HEK293 (cell line): ENCODE measurements at regions not wholly inside any gene's neighbourhood (a gene's known extent, or its start where the extent isn't known, plus 50 kb on each side); places are given as distances from the start of the nearest gene placed in this dataset.
A peak's percentile ranks its signal among the peaks of the same experiment; 100 is the strongest.

ENCODE experiments used
- CTCF ChIA-PET: fragments of 350-600 bp; formaldehyde crosslinking; extraction: SDS; loops from one replicate; lab custom pipeline; 2021; ENCODE audit warnings: antibody characterized with exemption; lab: Yijun Ruan, JAX
- POLR2A ChIA-PET: fragments of 300-600 bp; formaldehyde crosslinking; extraction: SDS; loops from one replicate; lab custom pipeline; 2020; ENCODE audit warnings: antibody characterized with exemption, inconsistent platforms; lab: Yijun Ruan, JAX
- H3K27ac ChIP-seq: fragments of 200-500 bp; sonication (Bioruptor generic); 2 replicates; pipeline ENCODE4 v1.5.1; 2014; ENCODE audit warnings: low read depth, low read length, control low read depth, inconsistent platforms; ENCODE audit errors: extremely low read depth
- H3K36me3 ChIP-seq, 2 experiments: fragments of 200-500 bp in 1 of 2; sonication (Bioruptor generic) in 1 of 2; 1 replicate in 1 of 2; 2 replicates in 1 of 2; pipeline ENCODE4 v1.5.1; 2014 to 2017; ENCODE audit warnings: inconsistent platforms in 2 of 2, low read length in 2 of 2; ENCODE audit not compliant: control insufficient read depth in 2 of 2, insufficient read depth in 1 of 2
- H3K4me1 ChIP-seq: fragments of 200-500 bp; sonication (Bioruptor generic); 2 replicates; pipeline ENCODE4 v1.5.1; 2014; ENCODE audit warnings: mild to moderate bottlenecking, low read length, inconsistent platforms; ENCODE audit not compliant: control insufficient read depth, insufficient read depth
- H3K4me3 ChIP-seq: 2 replicates; pipeline ENCODE4 v1.5.1; 2011; ENCODE audit warnings: low read depth, mild to moderate bottlenecking, control low read depth, low read length, moderate library complexity
- H3K9me3 ChIP-seq: fragments of 200-500 bp; sonication (Bioruptor generic); 2 replicates; pipeline ENCODE4 v1.5.1; 2014; ENCODE audit warnings: low read depth, low read length, inconsistent platforms; ENCODE audit not compliant: control insufficient read depth, insufficient read depth
- CTCF ChIP-seq: fragments of 450-650 bp; formaldehyde crosslinking; IDR thresholded peaks from 2 replicates; pipeline ENCODE4 v1.5.1; 2016; ENCODE audit warnings: missing biosample characterization, missing genetic modification characterization
- IKZF3 ChIP-seq: fragments of 450-650 bp; IDR thresholded peaks from 2 replicates; pipeline ENCODE4 v1.5.0; 2018; ENCODE audit warnings: missing biosample characterization, mild to moderate bottlenecking, missing genetic modification characterization, moderate library complexity
- MZF1 ChIP-seq: fragments of 450-650 bp; formaldehyde crosslinking; IDR thresholded peaks from 2 replicates; pipeline ENCODE4 v1.5.1; 2017; ENCODE audit warnings: missing biosample characterization, missing genetic modification characterization, borderline replicate concordance
- PATZ1 ChIP-seq: fragments of 450-650 bp; formaldehyde crosslinking; IDR thresholded peaks from 2 replicates; pipeline ENCODE4 v1.5.1; 2016; ENCODE audit warnings: missing biosample characterization, missing genetic modification characterization
- SP7 ChIP-seq: fragments of 450-650 bp; formaldehyde crosslinking; IDR thresholded peaks from 2 replicates; pipeline ENCODE4 v1.5.1; 2016; ENCODE audit warnings: missing biosample characterization, missing genetic modification characterization
- ZEB2 ChIP-seq: fragments of 450-650 bp; formaldehyde crosslinking; IDR thresholded peaks from 2 replicates; pipeline ENCODE4 v1.5.1; 2016; ENCODE audit warnings: missing biosample characterization, missing genetic modification characterization
- ZNF132 ChIP-seq: fragments of 450-650 bp; formaldehyde crosslinking; IDR thresholded peaks from 2 replicates; pipeline ENCODE4 v1.5.1; 2017; ENCODE audit warnings: missing biosample characterization, missing genetic modification characterization, borderline replicate concordance
- ZNF2 ChIP-seq: fragments of 450-650 bp; formaldehyde crosslinking; IDR thresholded peaks from 2 replicates; pipeline ENCODE4 v1.5.1; 2016; ENCODE audit warnings: missing biosample characterization, missing genetic modification characterization
- ZNF26 ChIP-seq: fragments of 450-650 bp; formaldehyde crosslinking; IDR thresholded peaks from 2 replicates; pipeline ENCODE4 v1.5.1; 2016; ENCODE audit warnings: missing biosample characterization, missing genetic modification characterization
- ZNF398 ChIP-seq: fragments of 450-650 bp; formaldehyde crosslinking; IDR thresholded peaks from 2 replicates; pipeline ENCODE4 v1.5.1; 2017; ENCODE audit warnings: missing biosample characterization, missing genetic modification characterization
- ZNF629 ChIP-seq: fragments of 450-650 bp; formaldehyde crosslinking; IDR thresholded peaks from 2 replicates; pipeline ENCODE4 v1.5.1; 2017; ENCODE audit warnings: missing biosample characterization, missing genetic modification characterization
- ZNF654 ChIP-seq: fragments of 450-650 bp; formaldehyde crosslinking; IDR thresholded peaks from 2 replicates; pipeline ENCODE4 v1.5.1; 2016; ENCODE audit warnings: low read depth, missing biosample characterization, missing genetic modification characterization
- ZNF660 ChIP-seq: fragments of 450-650 bp; IDR thresholded peaks from 2 replicates; pipeline ENCODE4 v1.5.1; 2018; ENCODE audit warnings: missing biosample characterization, mild to moderate bottlenecking, missing genetic modification characterization
- ZNF664 ChIP-seq: fragments of 450-650 bp; formaldehyde crosslinking; IDR thresholded peaks from 2 replicates; pipeline ENCODE4 v1.5.1; 2016; ENCODE audit warnings: missing biosample characterization, missing genetic modification characterization
- ZSCAN30 ChIP-seq: fragments of 450-650 bp; IDR thresholded peaks from 2 replicates; pipeline ENCODE4 v1.5.1; 2018; ENCODE audit warnings: missing biosample characterization, mild to moderate bottlenecking, missing genetic modification characterization, moderate library complexity

- H3K27ac ChIP-seq, result no peak overlapping the region
- no peaks in the 10 kb centered on the region for H3K36me3 ChIP-seq
- ChIA-PET POLR2A (interaction anchor here (0.8 kb wide), 1 partner anchor 378 kb away, joined by 3 read pairs; no protein-coding TSS in a partner anchor), CTCF (interaction anchor here (0.6 to 4.3 kb wide), 64 partner anchors 9 to 958 kb away, joined by 3 to 55 read pairs (median 4); no protein-coding TSS in a partner anchor)
- peaks cover 19% of the 10 kb centered on the region for H3K4me1 ChIP-seq
- no peak overlapping the region for H3K4me3 ChIP-seq
- no peaks in the 10 kb centered on the region for H3K9me3 ChIP-seq
- TF ChIP-seq ZNF26 (no peak), ZNF629 (tag by site-specific recombination) (0 out of 2 replicates have a peak, but pooled peaks have one; percentile 11), ZNF398 (tag by site-specific recombination) (no peak), IKZF3 (0 out of 2 replicates have a peak, but pooled peaks have one; percentile 10), CTCF (peak; percentile 70; the same call in 1 of the 2 replicates), ZNF2 (peak; percentile 42; the same call in 1 of the 2 replicates), ZNF664 (tag by site-specific recombination) (peak; percentile 77), ZNF132 (tag by site-specific recombination) (no peak), ZNF654 (tag by site-specific recombination) (peak; percentile 95), ZNF660 (tag by site-specific recombination) (peak; percentile 80), PATZ1 (tag by site-specific recombination) (no peak), ZSCAN30 (tag by site-specific recombination) (peak; percentile 72), ZEB2 (tag by site-specific recombination) (0 out of 2 replicates have a peak, but pooled peaks have one; percentile 15), MZF1 (tag by site-specific recombination) (peak; percentile 61; the same call in 1 of the 2 replicates), SP7 (tag by site-specific recombination) (peak; percentile 21; the same call in 1 of the 2 replicates)
Observed at GRCh38 chr6:132962936-132963868, 148.8 kb downstream of the RPS12 start.
